Endothelial cell of umbilical vein (primary cell): ENCODE measurements at regions not wholly inside any gene's neighbourhood (a gene's known extent, or its start where the extent isn't known, plus 50 kb on each side); places are given as distances from the start of the nearest gene placed in this dataset.

Experiments used
- BruUV-seq: library from RNA; stranded (reverse); fragments of 400-500 nt; replicated peaks from 2 replicates; lab custom pipeline; 2021; lab: Mats Ljungman, UMichigan
- CTCF ChIA-PET: fragments of 300-600, 350-600 bp; sonication (Branson Sonifier 250); formaldehyde crosslinking; loops from one replicate; lab custom pipeline; 2021; ENCODE audit warnings: antibody characterized with exemption, inconsistent platforms; lab: Charles Lee
- POLR2A ChIA-PET: fragments of 300-600, 350-600 bp; sonication (Branson Sonifier 250); formaldehyde crosslinking; loops from one replicate; lab custom pipeline; 2021; ENCODE audit warnings: antibody characterized with exemption, inconsistent platforms; lab: Charles Lee
- DNase-seq: peaks from one replicate; pipeline ENCODE4 v3.0.0-alpha.2; 2011; ENCODE audit warnings: low read depth, low spot score
- FAIRE-seq: peaks from 2 replicates; lab custom pipeline; 2011; peaks lifted over from hg19 to GRCh38; lab: Jason Lieb, UNC
- H2AFZ ChIP-seq: 2 replicates; pipeline ENCODE4 v1.6.0; 2012; ENCODE audit warnings: low read depth, low read length, control low read depth, inconsistent platforms
- H3K27ac ChIP-seq: 2 replicates; pipeline ENCODE4 v1.5.1; 2011; ENCODE audit warnings: low read depth, mild to moderate bottlenecking, control low read depth, low read length, moderate library complexity; ENCODE audit not compliant: insufficient read depth
- H3K27me3 ChIP-seq, 2 experiments: 2 replicates each; pipeline versions ENCODE4 v1.6.0 to v1.6.1; 2011; ENCODE audit warnings: low read length in 2 of 2, mixed read lengths in 1 of 2; ENCODE audit not compliant: control insufficient read depth in 2 of 2, insufficient read depth in 2 of 2
- H3K36me3 ChIP-seq, 2 experiments: 2 replicates in 1 of 2; 3 replicates in 1 of 2; pipeline ENCODE4 v1.5.1; 2011; ENCODE audit warnings: low read length in 2 of 2, mild to moderate bottlenecking in 1 of 2, moderate library complexity in 1 of 2; ENCODE audit not compliant: control insufficient read depth in 2 of 2, insufficient read depth in 2 of 2; ENCODE audit errors: extremely low read depth in 1 of 2
- H3K4me1 ChIP-seq: 3 replicates; pipeline ENCODE4 v1.5.1; 2011; ENCODE audit warnings: mild to moderate bottlenecking, low read length; ENCODE audit not compliant: control insufficient read depth, insufficient read depth; ENCODE audit errors: extremely low read depth
- H3K4me2 ChIP-seq: 2 replicates; pipeline ENCODE4 v1.6.1; 2011; ENCODE audit warnings: low read length, control low read depth, mixed read lengths; ENCODE audit not compliant: insufficient read depth
- H3K4me3 ChIP-seq, 3 experiments: fragments of 200-600 bp in 1 of 3; sonication (generic), shearing (Covaris generic) in 1 of 3; replicated peaks in 1 of 3; 2 replicates each; pipeline ENCODE4 v1.5.1; 2011 to 2016; ENCODE audit warnings: control low read depth in 3 of 3, low read length in 3 of 3, mild to moderate bottlenecking in 2 of 3, inconsistent platforms in 1 of 3, low read depth in 1 of 3, moderate library complexity in 1 of 3; ENCODE audit not compliant: insufficient read depth in 1 of 3
- H3K79me2 ChIP-seq: 2 replicates; pipeline ENCODE4 v1.6.0; 2012; ENCODE audit warnings: low read length, inconsistent platforms; ENCODE audit not compliant: control insufficient read depth, insufficient read depth
- H3K9ac ChIP-seq: replicated peaks from 2 replicates; pipeline ENCODE3; 2011; ENCODE audit warnings: low read length, control low read depth; ENCODE audit not compliant: insufficient read depth; ENCODE audit errors: extremely low read depth
- H3K9me1 ChIP-seq: replicated peaks from 3 replicates; pipeline ENCODE4 v1.6.0; 2011; ENCODE audit warnings: mild to moderate bottlenecking, low read length; ENCODE audit not compliant: control insufficient read depth, insufficient read depth; ENCODE audit errors: extremely low read depth
- H3K9me3 ChIP-seq: replicated peaks from 2 replicates; pipeline ENCODE4 v1.5.1; 2012; ENCODE audit warnings: low read length, inconsistent platforms; ENCODE audit not compliant: control insufficient read depth, insufficient read depth
- H4K20me1 ChIP-seq: replicated peaks from 2 replicates; pipeline ENCODE3; 2011; ENCODE audit warnings: mild to moderate bottlenecking, low read length; ENCODE audit not compliant: control insufficient read depth, insufficient read depth; ENCODE audit errors: extremely low read depth
- EZH2 ChIP-seq: IDR thresholded peaks from 2 replicates; pipeline ENCODE4 v1.6.1; 2012; ENCODE audit warnings: borderline replicate concordance, low read depth, mild to moderate bottlenecking, moderate library complexity, low read length, inconsistent platforms; ENCODE audit not compliant: severe bottlenecking
- FOS ChIP-seq: IDR thresholded peaks from 2 replicates; pipeline ENCODE4 v1.6.1; 2011; ENCODE audit warnings: mild to moderate bottlenecking, low read length, moderate library complexity, borderline replicate concordance; ENCODE audit not compliant: insufficient read depth
- GATA2 ChIP-seq: IDR thresholded peaks from 2 replicates; pipeline ENCODE4 v1.7.0; 2011; ENCODE audit warnings: low read depth, mild to moderate bottlenecking, moderate library complexity, mixed read lengths, low read length; ENCODE audit not compliant: insufficient read length, insufficient read depth
- JUN ChIP-seq: IDR thresholded peaks from 2 replicates; pipeline ENCODE4 v1.6.1; 2011; ENCODE audit warnings: borderline replicate concordance, low read depth; ENCODE audit not compliant: insufficient read length, insufficient read depth
- MYC ChIP-seq: IDR thresholded peaks from one replicate; pipeline ENCODE4 v1.6.1; 2011; ENCODE audit warnings: mild to moderate bottlenecking, low read depth, low read length
- POLR2A ChIP-seq: IDR thresholded peaks from 2 replicates; pipeline ENCODE4 v1.6.1; 2012; ENCODE audit warnings: low read depth, mild to moderate bottlenecking, control low read depth, low read length
- POLR2AphosphoS5 ChIP-seq: IDR thresholded peaks from 2 replicates; pipeline ENCODE4 v1.6.1; 2012; ENCODE audit warnings: low read depth, mild to moderate bottlenecking, control low read depth, low read length, moderate library complexity; ENCODE audit not compliant: insufficient read depth
- dilution Hi-C: fragments of 300-500 bp; cut with MboI; formaldehyde crosslinking; loops from one replicate; pipeline ENCODE4 v1.15.0; 2019; ENCODE audit warnings: low sequenced_read_pairs; ENCODE audit not compliant: extremely low pct_ligation_motif_present
- intact Hi-C: fragments of 100-400 bp; cut with micrococcal nuclease; formaldehyde crosslinking; loops from one replicate; pipeline ENCODE4 v1.10.0; 2022
- TF ChIP-seq, protein P1 (sequence below): IDR thresholded peaks from 2 replicates; pipeline ENCODE4 v1.6.1; 2011; ENCODE audit not compliant: insufficient read depth, insufficient read length
- TF ChIP-seq, protein P2 (sequence below), 2 donors: IDR thresholded peaks; 1 replicate in 1 of 2; 2 replicates in 1 of 2; pipeline ENCODE4 v1.5.1; 2011; ENCODE audit warnings: low read length in 2 of 2, mild to moderate bottlenecking in 2 of 2, moderate library complexity in 2 of 2, control low read depth in 1 of 2, inconsistent platforms in 1 of 2, low read depth in 1 of 2; ENCODE audit not compliant: insufficient read depth in 1 of 2; ENCODE audit errors: extremely low read depth in 1 of 2

DNA sequence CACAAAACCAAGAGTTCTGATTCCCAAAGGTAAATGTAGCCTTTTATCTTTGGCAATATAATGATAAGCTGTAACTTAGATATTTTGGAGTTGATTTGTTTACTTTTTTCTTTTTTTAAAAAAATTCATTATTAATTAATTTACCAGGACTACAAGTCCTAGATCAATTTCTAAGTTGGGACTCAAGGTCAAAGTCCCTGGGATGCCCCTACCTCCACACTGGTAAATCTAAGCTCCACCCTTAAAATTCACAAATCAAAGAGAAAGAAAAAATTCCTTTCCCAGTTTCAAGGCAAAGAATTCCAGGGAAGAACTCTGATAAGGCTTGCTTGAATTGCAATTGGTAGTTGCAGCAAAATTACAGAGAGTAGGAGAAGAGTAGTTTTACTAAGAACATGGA is 71.3 kb downstream of the MDH1 start:
- no peak overlapping the region for H3K27ac ChIP-seq
- H3K9ac ChIP-seq, result no peak overlapping the region
- TF ChIP-seq FOS (no peak), POLR2A (no peak), EZH2 (no peak), GATA2 (no peak), JUN (no peak), POLR2AphosphoS5 (no peak), MYC (no peak)
- TF ChIP-seq, protein P1, sequence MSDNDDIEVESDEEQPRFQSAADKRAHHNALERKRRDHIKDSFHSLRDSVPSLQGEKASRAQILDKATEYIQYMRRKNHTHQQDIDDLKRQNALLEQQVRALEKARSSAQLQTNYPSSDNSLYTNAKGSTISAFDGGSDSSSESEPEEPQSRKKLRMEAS, result no peak
- TF ChIP-seq, protein P2, sequence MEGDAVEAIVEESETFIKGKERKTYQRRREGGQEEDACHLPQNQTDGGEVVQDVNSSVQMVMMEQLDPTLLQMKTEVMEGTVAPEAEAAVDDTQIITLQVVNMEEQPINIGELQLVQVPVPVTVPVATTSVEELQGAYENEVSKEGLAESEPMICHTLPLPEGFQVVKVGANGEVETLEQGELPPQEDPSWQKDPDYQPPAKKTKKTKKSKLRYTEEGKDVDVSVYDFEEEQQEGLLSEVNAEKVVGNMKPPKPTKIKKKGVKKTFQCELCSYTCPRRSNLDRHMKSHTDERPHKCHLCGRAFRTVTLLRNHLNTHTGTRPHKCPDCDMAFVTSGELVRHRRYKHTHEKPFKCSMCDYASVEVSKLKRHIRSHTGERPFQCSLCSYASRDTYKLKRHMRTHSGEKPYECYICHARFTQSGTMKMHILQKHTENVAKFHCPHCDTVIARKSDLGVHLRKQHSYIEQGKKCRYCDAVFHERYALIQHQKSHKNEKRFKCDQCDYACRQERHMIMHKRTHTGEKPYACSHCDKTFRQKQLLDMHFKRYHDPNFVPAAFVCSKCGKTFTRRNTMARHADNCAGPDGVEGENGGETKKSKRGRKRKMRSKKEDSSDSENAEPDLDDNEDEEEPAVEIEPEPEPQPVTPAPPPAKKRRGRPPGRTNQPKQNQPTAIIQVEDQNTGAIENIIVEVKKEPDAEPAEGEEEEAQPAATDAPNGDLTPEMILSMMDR (IDR thresholded peaks at IDR 0.05; ENCODE audit: extremely low read depth in 1 of 2, insufficient read depth in 1 of 2, low read depth in 1 of 2, low read length in 2 of 2), result no peak
- H3K36me3 ChIP-seq, result no peaks in the 10 kb centered on the region
- no peak overlapping the region for H3K4me2 ChIP-seq
- no peak overlapping the region for H2AFZ ChIP-seq
- BruUV-seq, result no TSS peak
- no peaks in the 10 kb centered on the region for H3K79me2 ChIP-seq
- no peaks in the 10 kb centered on the region for H3K9me1 ChIP-seq
- no peaks in the 10 kb centered on the region for H3K27me3 ChIP-seq
- DNase-seq (no peak), FAIRE-seq (no peak)
- dilution Hi-C loops, result no loop called here
- H3K4me1 ChIP-seq, result no peaks in the 10 kb centered on the region
- no peaks in the 10 kb centered on the region for H3K9me3 ChIP-seq
- CTCF ChIA-PET, result interaction anchor here (1.6 kb wide), 1 partner anchor 201 kb away, joined by 4 read pairs; no protein-coding TSS in a partner anchor
- POLR2A ChIA-PET, result no interaction called here
- intact Hi-C loops, result no loop called here
- no peaks in the 10 kb centered on the region for H4K20me1 ChIP-seq
- H3K4me3 ChIP-seq, result no peak overlapping the region
